Ectodermal cell (in vitro differentiated cells): ENCODE measurements at regions not wholly inside any gene's neighbourhood (a gene's known extent, or its start where the extent isn't known, plus 50 kb on each side); places are given as distances from the start of the nearest gene placed in this dataset.

Source experiments
- H3K27ac ChIP-seq: 2 replicates; pipeline ENCODE4 v1.7.0; 2013; ENCODE audit warnings: mild to moderate bottlenecking, low read depth, low read length; ENCODE audit not compliant: insufficient read depth, poor library complexity, severe bottlenecking
- H3K27me3 ChIP-seq: 2 replicates; pipeline ENCODE4 v1.7.0; 2013; ENCODE audit warnings: mild to moderate bottlenecking, low read length; ENCODE audit not compliant: insufficient read depth, control insufficient read depth, poor library complexity, severe bottlenecking
- H3K36me3 ChIP-seq: one replicate; pipeline ENCODE4 v1.7.0; 2013; ENCODE audit warnings: low read length; ENCODE audit not compliant: control insufficient read depth, insufficient read depth
- H3K4me1 ChIP-seq: one replicate; pipeline ENCODE4 v1.7.0; 2013; ENCODE audit warnings: low read length; ENCODE audit not compliant: control insufficient read depth, insufficient read depth
- H3K4me3 ChIP-seq: 2 replicates; pipeline ENCODE4 v1.7.0; 2013; ENCODE audit warnings: low read depth, low read length, control low read depth; ENCODE audit not compliant: insufficient read depth
- H3K9me3 ChIP-seq: 2 replicates; pipeline ENCODE4 v1.7.0; 2013; ENCODE audit warnings: mild to moderate bottlenecking, low read length, moderate library complexity; ENCODE audit not compliant: control insufficient read depth
- WGBS, 2 experiments: methylation state at CpG; one replicate each; pipeline ENCODE4 v1.1.7; 2013; ENCODE audit warnings: missing lambda C conversion rate in 2 of 2; 5-methylcytosine and 5-hydroxymethylcytosine counted together

- Histone ChIP-seq H3K4me3 (no peak overlapping the region), H3K27me3 (no peaks in the 10 kb centered on the region), H3K36me3 (no peaks in the 10 kb centered on the region), H3K9me3 (no peaks in the 10 kb centered on the region), H3K4me1 (no peaks in the 10 kb centered on the region), H3K27ac (no peak overlapping the region)
- WGBS, 2 experiments: 73 to 82% methylated on average over 4 of the region's 5 CpGs
Observed at GRCh38 chr4:181728305-181728966, 514.8 kb upstream of the TENM3 start.

DNA sequence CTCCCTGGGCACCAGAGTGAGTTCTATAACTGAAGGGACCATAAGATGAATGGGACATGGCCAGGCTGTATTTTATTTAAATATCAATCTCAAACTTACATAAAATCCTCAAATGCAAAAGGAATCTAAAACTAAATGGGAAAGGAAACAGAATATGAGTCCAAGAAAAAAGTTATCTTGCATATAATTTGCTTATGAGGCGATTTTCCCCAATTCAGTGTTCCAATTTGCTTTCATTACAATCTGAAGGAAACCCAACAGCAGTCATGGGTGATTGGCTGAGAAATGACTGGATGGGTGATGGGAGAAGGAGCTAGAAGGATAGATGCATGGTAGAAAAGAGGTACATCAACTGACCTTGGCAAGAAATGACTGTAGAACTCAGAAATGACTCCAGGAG is 511.3 kb upstream of the TENM3 start:
- Histone ChIP-seq H3K9me3 (no peaks in the 10 kb centered on the region), H3K4me3 (no peak overlapping the region), H3K36me3 (no peaks in the 10 kb centered on the region), H3K27me3 (no peaks in the 10 kb centered on the region), H3K27ac (no peak overlapping the region), H3K4me1 (no peaks in the 10 kb centered on the region)
- WGBS, 2 experiments: 93 to 97% methylated on average over 1 of the region's 1 CpG

DNA sequence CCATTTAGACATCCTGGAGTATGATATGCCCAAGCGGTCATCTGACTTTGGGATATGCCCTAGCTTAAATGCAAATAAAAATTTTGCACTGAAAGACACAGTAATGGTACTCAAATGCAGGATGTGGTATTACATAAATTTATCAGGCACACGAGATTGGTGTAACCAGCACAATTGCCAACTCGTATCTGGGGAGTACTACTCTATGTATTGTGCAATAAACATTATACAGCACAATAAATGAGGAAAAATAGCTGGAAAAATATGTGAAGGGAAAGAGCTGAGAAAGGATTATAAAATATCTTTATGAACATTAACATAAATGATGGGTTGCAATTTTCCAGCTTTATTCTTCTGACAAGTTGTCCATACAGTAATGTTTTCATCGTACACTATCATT is 505.5 kb upstream of the TENM3 start:
- Histone ChIP-seq H3K36me3 (no peaks in the 10 kb centered on the region), H3K4me3 (no peak overlapping the region), H3K27ac (no peak overlapping the region), H3K9me3 (no peaks in the 10 kb centered on the region), H3K27me3 (no peaks in the 10 kb centered on the region), H3K4me1 (no peaks in the 10 kb centered on the region)
- WGBS, 2 experiments: 83 to 92% methylated on average over 2 of the region's 4 CpGs

- 94% methylated on average over 5 to 6 of the region's 6 CpGs for WGBS, 2 experiments
- no peaks in the 10 kb centered on the region for H3K27me3 ChIP-seq
- H3K36me3 ChIP-seq: no peaks in the 10 kb centered on the region
- no peaks in the 10 kb centered on the region for H3K4me1 ChIP-seq
- no peak overlapping the region for H3K4me3 ChIP-seq
- H3K9me3 ChIP-seq: no peaks in the 10 kb centered on the region
- H3K27ac ChIP-seq: no peak overlapping the region
Observed at GRCh38 chr4:181739031-181739430, 504.2 kb upstream of the TENM3 start.

DNA sequence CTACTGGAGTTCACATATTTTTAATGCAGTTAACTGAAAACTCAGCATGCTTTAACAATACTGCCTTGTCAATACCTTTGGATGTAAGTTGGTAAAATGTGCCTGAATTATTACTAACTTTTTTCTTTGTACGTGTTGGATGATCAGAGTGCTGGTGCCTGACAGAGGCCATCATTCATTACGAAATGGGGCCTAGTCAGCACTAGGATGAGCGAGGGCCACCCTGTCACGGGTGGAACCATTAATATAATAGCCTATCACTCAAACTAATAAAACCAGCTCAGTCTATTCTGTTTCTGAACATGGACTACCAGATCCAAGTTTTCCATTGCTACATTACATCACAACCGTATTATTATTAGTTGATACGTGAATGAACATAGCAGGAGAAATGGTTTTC is 501.7 kb upstream of the TENM3 start:
- no peaks in the 10 kb centered on the region for H3K4me1 ChIP-seq
- no peaks in the 10 kb centered on the region for H3K27me3 ChIP-seq
- WGBS, 2 experiments: 93 to 94% methylated on average over 6 of the region's 6 CpGs
- no peaks in the 10 kb centered on the region for H3K36me3 ChIP-seq
- no peak overlapping the region for H3K4me3 ChIP-seq
- H3K27ac ChIP-seq: no peak overlapping the region
- H3K9me3 ChIP-seq: no peaks in the 10 kb centered on the region

- H3K9me3 ChIP-seq: no peaks in the 10 kb centered on the region
- no peak overlapping the region for H3K4me3 ChIP-seq
- WGBS, 2 experiments: 88 to 90% methylated on average over 1 of the region's 1 CpG
- H3K27ac ChIP-seq: no peak overlapping the region
- no peaks in the 10 kb centered on the region for H3K36me3 ChIP-seq
- H3K27me3 ChIP-seq: no peaks in the 10 kb centered on the region
- H3K4me1 ChIP-seq: no peaks in the 10 kb centered on the region
Observed at GRCh38 chr4:181745933-181746625, 497.1 kb upstream of the TENM3 start.

DNA sequence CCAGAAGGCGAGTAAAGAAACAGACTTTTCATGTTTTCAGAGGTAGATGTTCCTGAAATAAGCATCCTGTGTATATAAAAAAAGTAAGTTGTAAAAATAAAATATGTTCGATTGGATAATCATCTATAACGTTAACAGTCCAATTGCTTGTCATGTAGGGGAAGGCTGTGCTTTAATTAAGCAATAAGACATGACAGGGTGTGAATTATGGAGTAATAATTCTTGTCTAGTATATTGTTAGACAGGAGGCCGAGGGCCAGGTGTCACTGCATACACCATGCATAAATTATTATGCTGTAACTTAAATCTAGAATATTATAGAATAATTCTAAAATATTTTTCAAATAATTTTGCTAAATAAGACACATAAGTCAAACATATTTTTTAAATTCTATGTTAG is 494.6 kb upstream of the TENM3 start:
- no peaks in the 10 kb centered on the region for H3K27me3 ChIP-seq
- no peaks in the 10 kb centered on the region for H3K36me3 ChIP-seq
- H3K4me1 ChIP-seq: no peaks in the 10 kb centered on the region
- H3K9me3 ChIP-seq: no peaks in the 10 kb centered on the region
- no peak overlapping the region for H3K27ac ChIP-seq
- no peak overlapping the region for H3K4me3 ChIP-seq
- WGBS, 2 experiments: 93 to 98% methylated on average over 3 of the region's 4 CpGs

DNA sequence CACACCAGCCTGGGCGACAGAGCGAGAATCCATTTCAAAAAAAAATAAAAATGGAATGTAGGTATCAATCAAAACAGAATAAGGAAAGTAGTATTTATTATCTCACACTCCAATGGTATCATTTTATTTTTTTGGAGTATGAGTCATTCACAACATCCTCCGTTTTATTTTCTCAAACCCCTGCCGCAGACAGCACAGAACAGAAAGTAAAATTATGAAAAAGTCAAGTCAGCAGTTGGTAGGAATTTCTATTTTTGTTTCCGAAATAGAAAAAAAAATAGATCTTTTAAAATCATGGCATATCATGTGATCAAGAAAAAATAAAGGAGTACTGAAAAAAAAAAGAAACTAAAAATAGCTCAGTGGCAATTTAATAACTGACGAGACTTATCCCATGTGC is 490.7 kb upstream of the TENM3 start:
- WGBS, 2 experiments: 100% methylated on average over 1 to 5 of the region's 6 CpGs
- H3K9me3 ChIP-seq: no peaks in the 10 kb centered on the region
- no peaks in the 10 kb centered on the region for H3K36me3 ChIP-seq
- H3K4me3 ChIP-seq: no peak overlapping the region
- no peak overlapping the region for H3K27ac ChIP-seq
- peaks cover 12% of the 10 kb centered on the region for H3K4me1 ChIP-seq
- no peaks in the 10 kb centered on the region for H3K27me3 ChIP-seq

GRCh38 chr4:181753207-181753606 is 490.0 kb upstream of the TENM3 start:
- no peaks in the 10 kb centered on the region for H3K27me3 ChIP-seq
- no peaks in the 10 kb centered on the region for H3K9me3 ChIP-seq
- 90 to 100% methylated on average over 4 of the region's 4 CpGs for WGBS, 2 experiments
- H3K27ac ChIP-seq: no peak overlapping the region
- peaks cover 17% of the 10 kb centered on the region for H3K4me1 ChIP-seq
- no peak overlapping the region for H3K4me3 ChIP-seq
- H3K36me3 ChIP-seq: no peaks in the 10 kb centered on the region

DNA sequence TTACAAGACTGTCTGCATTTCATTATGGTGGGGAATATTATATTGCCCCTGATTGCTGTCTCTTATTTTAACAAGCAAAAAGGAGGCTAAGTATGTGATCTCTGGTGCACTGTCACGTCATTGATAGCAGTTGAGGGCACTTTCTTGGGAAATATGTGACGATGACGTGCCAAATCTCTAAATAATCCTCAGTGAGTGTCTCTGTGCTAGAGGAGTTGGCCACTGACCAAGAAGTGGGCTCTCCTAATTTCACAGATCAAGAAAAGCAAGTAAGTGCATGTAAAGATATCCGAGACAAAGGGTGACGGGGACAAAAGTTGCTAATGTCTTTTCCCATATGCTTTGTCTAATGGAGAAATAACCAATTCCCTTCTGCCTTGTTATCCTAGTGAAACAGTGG is 487.4 kb upstream of the TENM3 start:
- 94% methylated on average over 5 of the region's 5 CpGs for WGBS, 2 experiments
- Histone ChIP-seq H3K4me1 (peaks cover 22% of the 10 kb centered on the region), H3K4me3 (no peak overlapping the region), H3K9me3 (no peaks in the 10 kb centered on the region), H3K27ac (no peak overlapping the region), H3K36me3 (no peaks in the 10 kb centered on the region), H3K27me3 (no peaks in the 10 kb centered on the region)
